HCT116 (cell line): ENCODE measurements at regions not wholly inside any gene's neighbourhood (a gene's known extent, or its start where the extent isn't known, plus 50 kb on each side); places are given as distances from the start of the nearest gene placed in this dataset.

ENCODE experiments used
- ATAC-seq: fragments of 200-7000 bp; cut with Tn5 transposase; 2 replicates; pipeline ENCODE4 v1.9.1; 2020; ENCODE audit warnings: mild to moderate bottlenecking, moderate library complexity
- BruUV-seq: library from RNA; stranded (reverse); fragments of 400-500 nt; replicated peaks from 2 replicates; lab custom pipeline; 2021; lab: Mats Ljungman, UMichigan
- CTCF ChIA-PET: fragments of 300-600 bp; sonication (Branson Sonifier 250); formaldehyde crosslinking; loops from one replicate; lab custom pipeline; 2021; ENCODE audit warnings: antibody characterized with exemption; lab: Charles Lee
- POLR2A ChIA-PET: fragments of 300-600, 350-600 bp; sonication (Branson Sonifier 250); formaldehyde crosslinking; loops from one replicate; lab custom pipeline; 2021; ENCODE audit warnings: antibody characterized with exemption; lab: Charles Lee
- RAD21 ChIA-PET, 2 experiments: fragments of 300-600 bp; sonication (Branson Sonifier 250); formaldehyde crosslinking; loops; one replicate each; lab custom pipeline; 2023; ENCODE audit warnings: low total read pairs in 2 of 2; ENCODE audit not compliant: uncharacterized antibody in 2 of 2, unreplicated experiment in 2 of 2, low non-redundant PET in 1 of 2; lab: Charles Lee
- DNase-seq: peaks from one replicate; pipeline ENCODE4 v3.0.0-alpha.2; 2010; ENCODE audit warnings: low read depth, low spot score
- H2AFZ ChIP-seq: fragments of 200-600 bp; shearing (Covaris generic), sonication (generic); 2 replicates; pipeline ENCODE4 v1.6.1; 2017; ENCODE audit warnings: low read depth, mixed run types, mixed read lengths, antibody characterized with exemption, low read length; ENCODE audit not compliant: poor library complexity, severe bottlenecking
- H3K27ac ChIP-seq: 2 replicates; pipeline ENCODE4 v1.5.1; 2012; ENCODE audit warnings: low read depth, low read length
- H3K27me3 ChIP-seq: fragments of 200-600 bp; sonication (generic); 2 replicates; pipeline ENCODE4 v1.6.1; 2016; ENCODE audit warnings: mixed run types, low read length, mixed read lengths; ENCODE audit not compliant: insufficient read depth
- H3K36me3 ChIP-seq, 2 experiments: fragments of 200-500 bp in 1 of 2; fragments of 200-600 bp in 1 of 2; sonication (Bioruptor generic) in 1 of 2; sonication (generic) in 1 of 2; 2 replicates each; pipeline versions ENCODE4 v1.5.1 to v1.6.1; 2014 to 2016; ENCODE audit warnings: low read length in 2 of 2, inconsistent platforms in 1 of 2, mixed read lengths in 1 of 2, mixed run types in 1 of 2; ENCODE audit not compliant: insufficient read depth in 2 of 2, control insufficient read depth in 1 of 2
- H3K4me1 ChIP-seq, 2 experiments: fragments of 200-600 bp in 1 of 2; sonication (generic) in 1 of 2; 2 replicates each; pipeline versions ENCODE4 v1.5.1 to v1.6.1; 2012 to 2017; ENCODE audit warnings: low read length in 2 of 2, inconsistent platforms in 1 of 2, mild to moderate bottlenecking in 1 of 2, mixed read lengths in 1 of 2, mixed run types in 1 of 2, moderate library complexity in 1 of 2; ENCODE audit not compliant: insufficient read depth in 2 of 2, control insufficient read depth in 1 of 2
- H3K4me2 ChIP-seq: fragments of 200-600 bp; sonication (generic); 2 replicates; pipeline ENCODE4 v1.6.1; 2017; ENCODE audit warnings: mixed run types, low read length, mixed read lengths
- H3K4me3 ChIP-seq, 2 experiments: fragments of 200-600 bp in 1 of 2; sonication (generic) in 1 of 2; replicated peaks in 1 of 2; 2 replicates each; pipeline ENCODE4 v1.5.1; 2011 to 2016; ENCODE audit warnings: low read length in 2 of 2, control low read depth in 1 of 2, low read depth in 1 of 2, mild to moderate bottlenecking in 1 of 2, mixed read lengths in 1 of 2, mixed run types in 1 of 2
- H3K79me2 ChIP-seq: fragments of 200-600 bp; sonication (generic); 2 replicates; pipeline ENCODE4 v1.6.1; 2017; ENCODE audit warnings: mild to moderate bottlenecking, mixed run types, low read length, moderate library complexity, mixed read lengths; ENCODE audit not compliant: insufficient read depth
- H3K9ac ChIP-seq: fragments of 200-600 bp; sonication (generic); 2 replicates; pipeline ENCODE4 v1.6.1; 2016; ENCODE audit warnings: low read length, mixed read lengths
- H3K9me2 ChIP-seq: fragments of 200-600 bp; sonication (generic), shearing (Covaris generic); 2 replicates; pipeline ENCODE4 v1.6.1; 2017; ENCODE audit warnings: mixed run types, mild to moderate bottlenecking, moderate library complexity; ENCODE audit not compliant: insufficient read depth
- H3K9me3 ChIP-seq, 2 experiments: fragments of 200-500 bp in 1 of 2; fragments of 200-600 bp in 1 of 2; sonication (Bioruptor generic) in 1 of 2; sonication (generic) in 1 of 2; 2 replicates each; pipeline ENCODE4 v1.6.1; 2014 to 2017; ENCODE audit warnings: low read length in 2 of 2, mixed read lengths in 2 of 2, inconsistent platforms in 1 of 2, low read depth in 1 of 2, mild to moderate bottlenecking in 1 of 2, mixed run types in 1 of 2, moderate library complexity in 1 of 2; ENCODE audit not compliant: control insufficient read depth in 1 of 2, insufficient read depth in 1 of 2
- H4K20me1 ChIP-seq: fragments of 200-600 bp; sonication (generic), shearing (Covaris generic); 2 replicates; pipeline ENCODE4 v1.6.1; 2017; ENCODE audit warnings: mixed run types, mild to moderate bottlenecking, moderate library complexity; ENCODE audit not compliant: insufficient read depth
- ATF3 ChIP-seq: IDR thresholded peaks from 2 replicates; pipeline ENCODE4 v1.6.1; 2012
- CBX3 ChIP-seq: IDR thresholded peaks from 2 replicates; pipeline ENCODE4 v1.6.1; 2012; ENCODE audit warnings: low read depth
- CEBPB ChIP-seq: IDR thresholded peaks from 2 replicates; pipeline ENCODE4 v1.6.1; 2012; ENCODE audit warnings: low read depth
- EGR1 ChIP-seq: IDR thresholded peaks from 2 replicates; pipeline ENCODE4 v1.6.1; 2012; ENCODE audit warnings: low read depth
- EZH2 ChIP-seq: fragments of 200-600 bp; sonication (generic); IDR thresholded peaks from 2 replicates; pipeline ENCODE4 v1.6.1; 2017; ENCODE audit warnings: antibody characterized with exemption, mixed run types
- EZH2phosphoT487 ChIP-seq: fragments of 200-600 bp; IDR thresholded peaks from 2 replicates; pipeline ENCODE4 v1.6.1; 2018; ENCODE audit warnings: antibody characterized with exemption, borderline replicate concordance
- FOSL1 ChIP-seq: IDR thresholded peaks from 2 replicates; pipeline ENCODE4 v1.6.1; 2012; ENCODE audit warnings: low read depth
- MAX ChIP-seq: IDR thresholded peaks from 2 replicates; pipeline ENCODE4 v1.6.1; 2012
- POLR2AphosphoS5 ChIP-seq: IDR thresholded peaks from 2 replicates; pipeline ENCODE4 v1.6.1; 2011; ENCODE audit warnings: mild to moderate bottlenecking, low read depth, low read length, moderate library complexity
- RAD21 ChIP-seq: IDR thresholded peaks from 2 replicates; pipeline ENCODE4 v1.6.1; 2012; ENCODE audit warnings: low read depth, mild to moderate bottlenecking
- SIN3A ChIP-seq: IDR thresholded peaks from 2 replicates; pipeline ENCODE4 v1.6.1; 2012; ENCODE audit warnings: low read depth
- SP1 ChIP-seq: IDR thresholded peaks from 2 replicates; pipeline ENCODE4 v1.6.1; 2012; ENCODE audit warnings: low read depth
- TCF7L2 ChIP-seq: IDR thresholded peaks from 2 replicates; pipeline ENCODE4 v1.7.0; 2011; ENCODE audit warnings: borderline replicate concordance, inconsistent platforms; ENCODE audit not compliant: insufficient read depth, insufficient read length; ENCODE audit errors: extremely low read depth
- YY1 ChIP-seq: IDR thresholded peaks from 2 replicates; pipeline ENCODE4 v1.6.1; 2011; ENCODE audit warnings: low read length, low read depth, moderate library complexity, mild to moderate bottlenecking; ENCODE audit not compliant: insufficient replicate concordance; ENCODE audit errors: extremely low read depth
- intact Hi-C: fragments of 100-400 bp; cut with micrococcal nuclease; formaldehyde crosslinking; loops from 2 replicates; pipeline ENCODE4 v1.10.0; 2022

- TF ChIP-seq YY1 (no peak), TCF7L2 (no peak), CBX3 (no peak), MAX (no peak), CEBPB (no peak)
Observed at GRCh38 chr5:126354012-126354857, 69.0 kb upstream of the GRAMD2B start (continued).

- ATAC-seq (peak; percentile 43; the same call in 1 of the 2 replicates), DNase-seq (no peak)
- H3K4me2 ChIP-seq, result peak overlapping the region; percentile 80
- TF ChIP-seq RAD21 (no peak), FOSL1 (no peak), MAX (no peak), EZH2phosphoT487 (no peak), POLR2AphosphoS5 (no peak), EGR1 (no peak), SP1 (no peak), EZH2 (no peak), ATF3 (no peak), CEBPB (no peak), CBX3 (no peak), SIN3A (no peak; the same call in 1 of the 2 replicates)
- CTCF ChIA-PET, result interaction anchor here (1.1 to 2.6 kb wide), 3 partner anchors 145 to 184 kb away, joined by 4 to 11 read pairs (median 7); no protein-coding TSS in a partner anchor
- H3K9ac ChIP-seq, result peak overlapping the region; percentile 19; the same call in 1 of the 2 replicates
- BruUV-seq, result no TSS peak
- peak overlapping the region; percentile 98 for H2AFZ ChIP-seq
- POLR2A ChIA-PET, result interaction anchor here (0.6 kb wide), 1 partner anchor 181 kb away, joined by 4 read pairs; no protein-coding TSS in a partner anchor
- intact Hi-C loops, result loop anchor here (1.0 to 5.0 kb wide), 5 partner anchors 138 to 447 kb away; partner anchors contain the start of gene ALDH7A1
- peaks cover 19 to 32% of the 10 kb centered on the region in 2 experiments; a peak in 3 of 4 replicates for H3K4me1 ChIP-seq
- H3K9me2 ChIP-seq, result no peaks in the 10 kb centered on the region
- H4K20me1 ChIP-seq, result no peaks in the 10 kb centered on the region
- no peaks in the 10 kb centered on the region for H3K79me2 ChIP-seq
- peak overlapping the region; percentile 62; the same call in 1 of the 2 replicates for H3K27ac ChIP-seq
- H3K4me3 ChIP-seq, result peak overlapping the region in 1 of 2 experiments; percentile 44; a peak in 2 of 4 replicates
- H3K36me3 ChIP-seq, result no peaks in the 10 kb centered on the region
- no peaks in the 10 kb centered on the region for H3K9me3 ChIP-seq
- no peaks in the 10 kb centered on the region for H3K27me3 ChIP-seq
- RAD21 ChIA-PET, result no interaction called here
Observed at GRCh38 chr5:126354858-126355731, 68.1 kb upstream of the GRAMD2B start.
